IPS-15b (cell line): ENCODE measurements at regions not wholly inside any gene's neighbourhood (a gene's known extent, or its start where the extent isn't known, plus 50 kb on each side); places are given as distances from the start of the nearest gene placed in this dataset.

ENCODE experiments used
- H3K27me3 ChIP-seq: one replicate; pipeline ENCODE4 v1.6.1; 2013; ENCODE audit warnings: low read length; ENCODE audit not compliant: control insufficient read depth, insufficient read depth
- H3K36me3 ChIP-seq: one replicate; pipeline ENCODE4 v1.6.1; 2013; ENCODE audit warnings: low read length; ENCODE audit not compliant: control insufficient read depth, insufficient read depth
- H3K4me1 ChIP-seq: one replicate; pipeline ENCODE4 v1.6.1; 2013; ENCODE audit warnings: mild to moderate bottlenecking, low read length; ENCODE audit not compliant: control insufficient read depth, insufficient read depth
- H3K4me3 ChIP-seq: one replicate; pipeline ENCODE4 v1.5.1; 2013; ENCODE audit warnings: low read depth, low read length
- H3K9ac ChIP-seq: one replicate; pipeline ENCODE4 v1.6.1; 2013; ENCODE audit warnings: low read depth, mild to moderate bottlenecking, low read length
- H3K9me3 ChIP-seq: one replicate; pipeline ENCODE4 v1.6.1; 2013; ENCODE audit warnings: mild to moderate bottlenecking, low read length; ENCODE audit not compliant: control insufficient read depth, insufficient read depth

DNA sequence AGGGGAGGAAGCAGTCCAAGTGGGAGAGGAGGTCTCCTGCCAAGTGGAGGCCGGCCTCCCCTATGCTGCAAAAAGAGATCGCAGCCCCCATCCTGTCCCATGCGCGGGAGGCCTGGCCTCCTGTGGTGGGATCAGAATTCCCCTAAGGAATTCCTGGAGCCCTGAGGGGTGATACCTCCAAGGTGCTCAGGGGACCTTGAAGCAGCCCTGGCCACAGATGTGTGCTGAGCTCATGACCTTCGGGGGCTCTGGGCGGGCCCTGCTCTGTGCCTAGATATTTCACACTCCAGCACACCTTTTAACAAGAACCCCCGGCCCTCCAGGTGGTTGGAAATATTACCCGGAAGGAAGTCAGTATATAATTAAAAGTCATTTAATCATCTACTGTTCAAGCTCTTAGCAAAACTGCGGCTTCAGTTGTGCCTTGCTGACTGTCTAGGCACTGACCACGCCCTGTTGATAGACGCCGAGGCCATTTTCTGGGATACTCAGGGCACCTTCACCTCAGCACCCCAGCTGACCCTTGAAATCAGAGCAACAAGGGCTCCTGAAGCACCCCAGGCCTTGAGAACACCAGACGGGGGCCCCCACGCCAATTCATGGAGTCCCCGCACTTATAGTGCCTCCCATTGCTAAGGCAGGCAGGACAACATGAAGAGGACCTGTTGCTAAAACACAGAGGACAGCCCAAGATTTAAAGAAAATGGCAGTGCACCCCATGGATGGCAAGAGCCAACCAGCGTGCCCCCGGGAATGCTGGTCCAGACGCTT lies 119.1 kb downstream of the NDUFA10 start:
- H3K36me3 ChIP-seq, result no peaks in the 10 kb centered on the region
- H3K4me1 ChIP-seq, result peaks cover 8% of the 10 kb centered on the region
- no peak overlapping the region for H3K9ac ChIP-seq
- H3K27me3 ChIP-seq, result no peaks in the 10 kb centered on the region
- no peaks in the 10 kb centered on the region for H3K9me3 ChIP-seq
- no peak overlapping the region for H3K4me3 ChIP-seq

DNA sequence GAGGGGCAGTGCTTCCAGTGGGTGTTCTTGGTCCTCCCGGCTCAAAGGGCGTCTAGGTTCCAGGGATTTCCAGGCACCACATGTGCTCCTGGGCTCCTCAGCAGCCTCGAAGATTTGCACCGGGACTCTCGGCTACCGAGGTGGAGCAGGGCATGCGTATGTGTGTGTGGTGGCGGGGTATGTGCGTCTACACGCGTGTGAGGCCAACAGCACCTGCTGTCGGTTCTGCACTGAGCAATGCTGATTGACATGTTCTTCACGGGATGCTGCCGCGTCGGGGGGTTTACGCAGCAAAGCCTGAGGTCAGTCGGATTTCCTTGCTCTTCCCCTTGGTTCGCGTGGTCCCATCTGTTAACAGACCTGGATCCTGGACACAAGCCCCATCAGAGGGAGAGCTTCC lies 119.8 kb downstream of the NDUFA10 start:
- no peaks in the 10 kb centered on the region for H3K27me3 ChIP-seq
- H3K36me3 ChIP-seq, result no peaks in the 10 kb centered on the region
- no peak overlapping the region for H3K9ac ChIP-seq
- no peaks in the 10 kb centered on the region for H3K9me3 ChIP-seq
- no peak overlapping the region for H3K4me3 ChIP-seq
- peaks cover 8% of the 10 kb centered on the region for H3K4me1 ChIP-seq

DNA sequence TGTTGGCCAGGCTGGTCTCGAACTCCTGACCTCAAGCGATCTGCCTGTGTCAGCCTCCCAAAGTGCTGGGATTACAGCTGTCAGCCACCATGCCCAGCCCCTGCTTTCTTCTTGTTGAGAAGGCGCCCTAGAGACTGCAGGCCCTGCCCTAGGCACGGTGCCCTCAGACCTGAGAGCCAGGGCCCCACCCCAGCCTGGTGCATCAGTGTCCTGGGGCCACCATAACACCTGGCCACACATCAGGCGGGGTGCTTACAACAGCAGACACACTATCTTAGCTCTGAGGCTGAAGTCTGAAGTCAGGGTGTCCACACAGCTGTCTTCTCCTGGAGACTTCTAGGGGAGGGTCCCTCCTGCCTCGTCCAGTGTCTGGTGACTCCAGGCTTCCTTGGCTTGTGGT lies 120.6 kb downstream of the NDUFA10 start:
- no peaks in the 10 kb centered on the region for H3K9me3 ChIP-seq
- peaks cover 8% of the 10 kb centered on the region for H3K4me1 ChIP-seq
- no peaks in the 10 kb centered on the region for H3K27me3 ChIP-seq
- H3K36me3 ChIP-seq, result no peaks in the 10 kb centered on the region
- H3K4me3 ChIP-seq, result no peak overlapping the region
- no peak overlapping the region for H3K9ac ChIP-seq

DNA sequence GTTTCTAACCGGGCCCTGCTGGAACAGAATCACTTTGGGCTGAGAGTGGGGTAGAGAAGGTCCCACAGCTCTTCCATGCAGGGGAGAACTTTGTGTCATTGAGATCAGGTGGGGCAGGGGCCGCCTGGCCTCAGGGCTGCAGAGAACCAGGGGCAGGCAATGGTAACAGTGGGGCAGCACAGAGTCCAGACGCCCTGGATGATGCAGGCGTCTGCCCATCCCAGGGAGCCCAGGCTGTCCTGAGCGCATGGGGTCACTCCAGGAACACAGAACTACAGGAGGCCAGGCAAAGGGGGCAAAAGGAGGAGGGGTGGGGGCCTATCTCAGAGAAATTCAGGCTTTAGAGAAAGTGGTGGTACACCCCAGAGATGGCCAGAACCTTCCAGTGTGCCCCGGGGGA lies 121.3 kb downstream of the NDUFA10 start:
- no peak overlapping the region for H3K9ac ChIP-seq
- H3K4me1 ChIP-seq, result peaks cover 8% of the 10 kb centered on the region
- no peak overlapping the region for H3K4me3 ChIP-seq
- no peaks in the 10 kb centered on the region for H3K36me3 ChIP-seq
- H3K9me3 ChIP-seq, result no peaks in the 10 kb centered on the region
- no peaks in the 10 kb centered on the region for H3K27me3 ChIP-seq

DNA sequence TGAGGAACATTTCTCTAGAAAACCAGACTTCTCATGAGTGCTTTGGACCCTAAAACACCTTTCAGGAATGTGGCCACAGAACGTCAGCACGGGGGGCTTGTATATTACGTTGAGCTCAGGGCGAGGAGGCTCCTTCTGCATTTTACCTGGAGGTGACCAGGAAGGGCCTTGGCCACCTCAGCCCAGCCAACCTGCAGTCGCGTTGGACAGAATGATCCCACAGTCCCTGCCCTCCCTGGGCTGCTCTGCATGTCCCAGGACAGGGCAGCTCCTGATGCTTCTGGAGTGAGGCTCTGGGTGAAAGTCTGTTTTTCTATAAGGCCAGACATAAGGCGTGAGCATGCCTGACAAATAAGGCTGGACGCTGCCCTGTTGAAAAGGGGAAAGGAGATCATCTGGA lies 121.9 kb downstream of the NDUFA10 start:
- Histone ChIP-seq H3K4me1 (peaks cover 8% of the 10 kb centered on the region), H3K4me3 (no peak overlapping the region), H3K9me3 (no peaks in the 10 kb centered on the region)

DNA sequence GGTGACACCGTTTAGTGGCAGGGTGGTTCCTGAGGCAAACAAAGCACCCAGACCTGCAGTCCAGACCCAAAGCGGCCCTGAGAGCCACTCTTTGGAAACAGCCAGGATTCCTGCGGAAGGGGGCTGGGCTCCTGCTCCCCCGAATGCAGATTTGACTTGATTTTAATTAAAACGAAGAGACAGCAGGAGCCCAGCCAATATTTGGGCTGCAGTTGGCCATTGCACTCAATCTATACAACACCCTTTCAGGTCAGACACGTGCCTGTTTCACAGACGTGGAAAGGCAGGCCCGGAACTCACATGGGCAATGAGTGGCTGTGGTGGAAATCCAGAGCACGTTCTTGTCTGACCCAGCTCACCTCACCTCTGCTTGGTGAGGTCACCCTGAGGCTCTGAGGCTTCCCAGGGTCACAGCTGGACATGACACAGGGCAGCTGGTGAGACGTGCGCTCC lies 122.4 kb downstream of the NDUFA10 start:
- no peak overlapping the region for H3K4me3 ChIP-seq
- peaks cover 8% of the 10 kb centered on the region for H3K4me1 ChIP-seq
- no peaks in the 10 kb centered on the region for H3K27me3 ChIP-seq
- H3K9ac ChIP-seq, result no peak overlapping the region
- H3K36me3 ChIP-seq, result no peaks in the 10 kb centered on the region
- no peaks in the 10 kb centered on the region for H3K9me3 ChIP-seq

More for the DNA sequence above, 121.9 kb downstream of the NDUFA10 start:
- no peaks in the 10 kb centered on the region for H3K27me3 ChIP-seq
- H3K9ac ChIP-seq, result no peak overlapping the region
- no peaks in the 10 kb centered on the region for H3K36me3 ChIP-seq

DNA sequence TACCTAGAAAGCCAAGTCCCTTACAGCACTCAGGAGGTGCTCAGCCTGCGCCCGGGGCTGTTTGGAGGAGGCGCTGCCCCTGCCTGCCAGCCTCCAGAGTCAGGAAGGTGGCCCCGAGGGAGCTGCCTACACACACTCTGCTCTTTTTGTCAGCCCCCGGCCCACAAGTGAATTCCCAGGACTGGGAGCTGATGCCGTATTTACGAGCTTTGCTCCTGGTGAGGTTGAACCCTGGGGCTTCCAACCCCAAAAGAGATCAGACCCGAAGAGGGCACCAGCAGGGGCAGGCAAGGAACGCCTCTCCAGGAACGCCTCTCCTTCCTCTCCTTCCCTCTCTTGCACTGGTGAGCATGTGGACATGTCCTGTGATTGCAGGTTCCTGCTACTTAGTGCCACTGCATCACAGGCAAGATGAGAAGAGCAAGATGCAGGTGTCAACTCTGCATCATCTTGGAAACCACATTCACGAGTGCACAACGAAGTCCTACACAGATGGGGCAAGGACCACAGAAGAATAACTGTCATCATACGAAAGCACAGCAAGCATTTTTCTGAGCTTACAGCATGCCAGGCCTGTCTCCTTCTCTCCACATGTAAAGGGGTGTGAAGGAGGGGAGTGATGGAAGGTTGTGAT lies 126.7 kb downstream of the NDUFA10 start:
- Histone ChIP-seq H3K4me1 (peaks cover 8% of the 10 kb centered on the region), H3K27me3 (no peaks in the 10 kb centered on the region), H3K9ac (no peak overlapping the region)

DNA sequence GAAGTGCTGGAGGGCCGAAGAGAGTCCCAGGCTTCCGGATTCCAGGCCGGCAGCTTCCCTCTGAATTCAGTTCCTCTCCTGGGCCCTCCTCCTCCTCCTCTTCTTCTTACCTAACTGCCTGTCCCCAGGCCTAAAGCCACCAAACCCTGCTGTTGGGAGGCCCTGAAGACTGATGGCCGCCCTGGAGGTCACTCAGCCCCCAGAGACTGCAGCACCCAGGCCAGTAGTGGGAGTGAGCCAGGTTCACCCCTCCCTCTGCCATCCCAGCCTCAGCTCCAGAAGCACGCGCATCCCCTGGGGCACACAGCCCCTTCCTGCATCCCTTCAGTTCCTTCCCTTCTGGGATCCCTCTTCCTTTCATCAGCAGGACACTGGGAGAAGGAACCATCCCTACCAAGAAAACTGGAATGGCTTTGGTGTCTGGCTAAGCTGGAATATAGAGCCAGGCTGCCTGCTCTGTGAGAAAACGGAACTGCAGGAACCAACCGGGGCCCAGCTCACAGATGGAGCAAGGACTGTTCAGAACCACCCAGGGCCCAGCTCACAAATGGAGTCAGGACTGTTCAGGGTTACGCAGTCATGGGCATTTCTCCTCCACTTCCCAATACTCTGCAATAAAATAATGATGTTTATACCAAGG lies 127.4 kb downstream of the NDUFA10 start:
- no peaks in the 10 kb centered on the region for H3K36me3 ChIP-seq
- no peak overlapping the region for H3K9ac ChIP-seq
- H3K9me3 ChIP-seq, result no peaks in the 10 kb centered on the region
- H3K4me1 ChIP-seq, result peaks cover 4% of the 10 kb centered on the region
- H3K4me3 ChIP-seq, result no peak overlapping the region
- no peaks in the 10 kb centered on the region for H3K27me3 ChIP-seq

More for the DNA sequence above, 126.7 kb downstream of the NDUFA10 start:
- Histone ChIP-seq H3K36me3 (no peaks in the 10 kb centered on the region), H3K9me3 (no peaks in the 10 kb centered on the region), H3K4me3 (no peak overlapping the region)

DNA sequence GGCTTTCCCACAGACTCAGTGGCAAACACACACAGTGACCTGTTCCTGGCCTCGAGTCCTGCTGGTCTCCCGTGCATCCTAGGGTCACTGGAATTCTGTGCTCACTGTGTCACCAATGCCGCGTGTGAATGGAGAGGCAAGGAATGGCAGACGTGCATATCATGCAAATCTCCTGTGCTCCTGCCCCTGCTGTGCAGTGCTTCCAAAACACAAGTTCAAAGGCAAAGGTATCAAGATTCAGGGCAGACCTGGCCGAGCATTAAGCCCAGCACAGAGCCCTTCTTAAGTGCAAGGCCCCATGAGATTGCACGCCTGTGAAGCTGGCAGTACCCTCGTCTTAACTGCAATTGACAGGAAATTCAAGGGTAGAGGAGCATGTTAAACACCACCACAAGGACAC lies 129.1 kb downstream of the NDUFA10 start:
- no peaks in the 10 kb centered on the region for H3K4me1 ChIP-seq

DNA sequence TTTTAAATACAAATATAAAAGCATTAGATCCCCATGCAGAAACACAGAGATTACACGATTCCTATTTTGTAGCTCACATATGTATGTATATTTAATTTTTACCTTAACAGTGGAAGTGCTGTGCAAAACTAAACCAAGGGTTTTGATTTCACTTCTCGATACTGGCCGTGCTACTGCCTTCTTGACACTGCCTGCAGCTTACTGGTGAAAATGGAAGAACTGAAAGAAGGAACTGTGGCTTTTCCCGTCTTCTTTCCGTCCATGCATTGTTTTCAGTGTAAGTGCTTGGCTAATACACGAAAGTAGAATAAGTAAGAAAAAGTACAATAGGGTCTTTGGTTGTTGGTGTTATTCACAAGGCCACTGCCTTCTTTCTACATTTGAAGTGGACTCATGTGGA lies 129.5 kb downstream of the NDUFA10 start:
- Histone ChIP-seq H3K9me3 (no peaks in the 10 kb centered on the region), H3K27me3 (no peaks in the 10 kb centered on the region), H3K4me1 (no peaks in the 10 kb centered on the region), H3K4me3 (no peak overlapping the region), H3K9ac (no peak overlapping the region), H3K36me3 (no peaks in the 10 kb centered on the region)

More for the DNA sequence above, 129.1 kb downstream of the NDUFA10 start:
- Histone ChIP-seq H3K9ac (no peak overlapping the region), H3K36me3 (no peaks in the 10 kb centered on the region), H3K27me3 (no peaks in the 10 kb centered on the region), H3K9me3 (no peaks in the 10 kb centered on the region), H3K4me3 (no peak overlapping the region)

DNA sequence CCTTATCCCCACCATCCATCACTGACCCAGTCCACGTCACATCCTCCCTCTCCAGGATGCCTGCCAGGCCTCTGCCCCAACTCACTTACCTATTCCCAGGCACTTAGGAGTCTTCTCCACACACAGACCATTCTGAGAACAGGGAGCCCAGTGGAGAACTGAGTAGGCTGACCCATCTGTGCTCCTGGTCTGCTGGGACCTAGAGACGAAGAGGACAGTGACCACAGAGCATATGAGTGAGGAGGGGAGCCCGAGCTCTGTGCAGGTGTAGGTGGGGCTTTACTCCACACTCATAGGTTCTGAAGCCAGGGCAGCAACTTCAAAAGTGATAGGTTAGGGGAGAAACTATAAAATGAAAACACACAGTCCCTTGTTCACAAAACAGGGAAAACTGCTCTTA lies 130.0 kb downstream of the NDUFA10 start:
- H3K4me1 ChIP-seq, result no peaks in the 10 kb centered on the region
- no peak overlapping the region for H3K9ac ChIP-seq
- H3K27me3 ChIP-seq, result no peaks in the 10 kb centered on the region

DNA sequence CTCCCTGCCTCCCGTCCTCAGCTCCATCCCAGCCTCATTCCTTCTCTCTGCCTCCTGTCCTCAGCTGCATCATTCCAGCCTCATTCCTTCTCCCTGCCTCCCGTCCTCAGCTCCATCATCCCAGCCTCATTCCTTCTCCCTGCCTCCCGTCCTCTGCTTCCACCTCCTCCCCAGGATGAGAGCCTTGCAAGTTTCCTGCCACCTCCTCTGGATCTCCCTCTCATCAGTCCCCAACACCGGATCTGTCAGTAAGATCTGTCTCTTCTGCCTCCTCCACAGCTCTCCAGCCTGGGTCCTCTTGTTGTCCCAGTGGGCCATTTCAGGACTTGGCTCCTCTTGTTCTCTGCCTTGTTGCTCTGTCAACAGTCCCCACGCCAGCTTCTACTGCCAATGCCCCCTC lies 130.9 kb downstream of the NDUFA10 start:
- H3K4me3 ChIP-seq, result no peak overlapping the region
- no peaks in the 10 kb centered on the region for H3K9me3 ChIP-seq
- no peaks in the 10 kb centered on the region for H3K36me3 ChIP-seq
- no peak overlapping the region for H3K9ac ChIP-seq
- no peaks in the 10 kb centered on the region for H3K4me1 ChIP-seq
- H3K27me3 ChIP-seq, result no peaks in the 10 kb centered on the region

More for the DNA sequence above, 130.0 kb downstream of the NDUFA10 start:
- no peaks in the 10 kb centered on the region for H3K36me3 ChIP-seq
- H3K9me3 ChIP-seq, result no peaks in the 10 kb centered on the region
- H3K4me3 ChIP-seq, result no peak overlapping the region
